GM18909 (cell line): ENCODE measurements at regions not wholly inside any gene's neighbourhood (a gene's known extent, or its start where the extent isn't known, plus 50 kb on each side); places are given as distances from the start of the nearest gene placed in this dataset.

ENCODE experiments used
- ATAC-seq: cut with Tn5 transposase; IDR thresholded peaks from one replicate; pipeline ENCODE4 v1.9.1; 2021; ENCODE audit warnings: mild to moderate bottlenecking; ENCODE audit not compliant: unreplicated experiment, poor library complexity

DNA sequence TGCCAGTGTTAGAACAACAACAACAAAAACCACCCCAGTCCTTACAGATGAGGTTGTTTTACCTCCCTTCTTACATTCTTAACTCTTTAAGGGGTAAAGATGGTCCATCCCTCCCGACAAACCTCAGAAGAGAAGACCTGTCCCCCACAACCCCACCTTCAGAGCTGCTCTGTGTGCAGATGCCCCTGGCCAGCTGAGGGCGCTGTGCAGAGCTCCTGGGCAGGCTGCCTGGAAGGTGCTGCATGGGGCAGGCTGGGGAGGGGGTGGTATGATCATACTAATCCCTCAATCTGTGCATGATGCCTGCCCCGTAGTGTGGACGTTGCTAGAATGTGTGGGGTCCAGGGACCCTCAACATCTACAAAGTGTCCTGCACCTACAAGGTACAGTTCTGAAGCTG lies 387.1 kb downstream of the INHBA start:
- no peak for ATAC-seq

GRCh38 chr7:41313171-41313570 lies 389.7 kb downstream of the INHBA start:
- no peak for ATAC-seq

- ATAC-seq, result no peak
These were observed 390.7 kb downstream of the INHBA start for GRCh38 chr7:41312235-41312634.

DNA sequence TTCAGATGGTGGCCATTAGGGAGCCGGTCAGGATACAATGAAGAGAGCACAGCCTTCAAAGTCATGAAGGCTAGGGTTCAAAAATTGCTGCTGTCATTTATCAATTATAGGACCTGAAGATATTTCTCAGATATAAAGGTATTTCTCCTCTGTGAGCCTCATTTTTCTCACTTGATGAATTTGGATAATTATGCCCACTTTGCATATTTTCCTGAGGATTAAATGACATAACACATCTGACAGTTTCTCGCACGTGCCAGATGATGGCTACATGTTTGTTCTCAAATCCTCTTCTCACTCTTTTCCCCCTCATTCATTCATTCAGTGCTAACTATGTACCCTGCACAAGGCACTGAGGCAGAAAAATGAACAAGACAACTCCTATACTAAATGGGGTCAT lies 391.6 kb downstream of the INHBA start:
- no peak for ATAC-seq

- ATAC-seq, result no peak
These were observed 396.4 kb downstream of the INHBA start for GRCh38 chr7:41306486-41306885.

DNA sequence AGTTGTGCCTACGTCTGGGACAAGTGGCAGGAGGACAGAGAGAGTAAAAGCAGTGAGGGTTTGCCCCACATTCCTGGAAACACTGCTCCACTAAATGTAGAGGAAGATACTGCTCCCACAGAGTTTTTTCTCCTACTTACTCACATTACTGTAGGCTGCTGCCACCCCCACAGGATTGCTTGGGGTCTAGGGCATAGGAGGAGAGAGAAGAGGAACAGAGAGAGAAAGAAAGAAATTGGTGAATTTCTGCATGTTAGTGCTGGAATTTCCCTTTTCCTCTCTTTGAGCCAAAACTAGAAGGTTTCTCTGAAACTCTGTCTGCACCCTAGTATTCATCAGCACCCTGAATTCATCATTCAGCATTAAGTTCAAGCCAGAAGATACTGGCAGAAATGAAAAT lies 397.9 kb downstream of the INHBA start:
- no peak for ATAC-seq

GRCh38 chr7:41303709-41304108 lies 399.2 kb downstream of the INHBA start:
- no peak for ATAC-seq

GRCh38 chr7:41298409-41298808 lies 404.5 kb downstream of the INHBA start:
- peak; percentile 61 for ATAC-seq

GRCh38 chr7:41297166-41297565 lies 405.7 kb downstream of the INHBA start:
- no peak for ATAC-seq

DNA sequence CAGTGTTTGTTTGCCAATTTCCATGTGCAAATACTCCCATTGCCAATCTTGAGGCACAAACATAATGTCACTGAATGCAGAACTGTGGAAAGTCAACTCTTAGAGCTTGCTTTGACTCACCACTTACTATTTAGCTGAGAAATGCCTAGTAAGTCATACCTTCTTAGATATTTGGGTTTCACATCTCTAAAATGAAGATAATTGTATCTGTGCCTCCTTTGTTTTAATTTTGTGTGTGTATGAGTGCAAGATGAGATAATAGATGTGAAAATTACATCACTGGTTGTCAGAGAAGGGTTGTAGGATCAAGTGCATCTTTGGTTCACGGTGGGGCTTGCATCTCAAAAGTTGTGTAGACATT lies 407.5 kb downstream of the INHBA start:
- no peak for ATAC-seq

DNA sequence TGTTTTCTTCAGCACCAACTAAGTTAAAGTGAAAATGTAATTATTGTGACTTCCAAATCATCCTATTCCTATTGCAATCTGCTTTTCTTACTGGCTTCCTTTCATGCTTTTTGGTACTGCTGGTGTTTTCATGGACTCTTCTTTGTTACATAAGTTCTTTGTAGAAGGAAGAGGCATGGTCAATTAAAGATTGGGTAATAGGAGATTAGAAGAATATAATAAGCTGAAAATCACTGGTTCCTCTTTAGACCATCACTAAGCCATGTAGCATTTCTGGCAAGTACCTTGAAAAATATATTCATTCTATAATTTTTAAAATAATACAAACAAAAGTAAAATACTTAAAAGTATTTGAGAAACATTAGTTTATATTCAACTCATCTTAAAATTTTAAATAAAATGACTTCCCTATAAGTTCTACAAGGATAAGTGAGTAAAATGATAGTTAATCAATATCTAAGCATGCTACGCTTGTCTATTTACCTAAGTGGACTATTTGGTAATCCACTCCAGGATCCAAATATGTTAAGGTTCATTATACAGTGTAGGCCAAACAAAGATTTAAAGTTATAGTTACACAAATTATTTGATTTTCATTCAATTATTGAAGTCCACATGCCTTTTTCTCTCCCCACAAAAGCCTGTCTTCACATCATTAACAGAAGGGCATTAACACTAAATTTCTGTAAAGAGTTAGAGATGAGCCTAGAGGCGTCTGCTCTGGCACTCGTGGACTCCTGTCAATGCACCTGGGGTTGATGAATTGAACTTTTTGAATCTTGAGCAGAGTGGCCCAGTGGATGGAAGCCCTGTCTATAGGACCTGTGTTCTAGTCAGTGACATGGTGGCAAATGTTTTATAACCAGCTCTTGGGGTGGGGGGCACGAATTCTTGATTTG lies 408.1 kb downstream of the INHBA start:
- ATAC-seq, result no peak

- no peak for ATAC-seq
These were observed 410.4 kb downstream of the INHBA start for GRCh38 chr7:41292487-41292886.

- ATAC-seq, result no peak
These were observed 415.1 kb downstream of the INHBA start for GRCh38 chr7:41287559-41288335.

DNA sequence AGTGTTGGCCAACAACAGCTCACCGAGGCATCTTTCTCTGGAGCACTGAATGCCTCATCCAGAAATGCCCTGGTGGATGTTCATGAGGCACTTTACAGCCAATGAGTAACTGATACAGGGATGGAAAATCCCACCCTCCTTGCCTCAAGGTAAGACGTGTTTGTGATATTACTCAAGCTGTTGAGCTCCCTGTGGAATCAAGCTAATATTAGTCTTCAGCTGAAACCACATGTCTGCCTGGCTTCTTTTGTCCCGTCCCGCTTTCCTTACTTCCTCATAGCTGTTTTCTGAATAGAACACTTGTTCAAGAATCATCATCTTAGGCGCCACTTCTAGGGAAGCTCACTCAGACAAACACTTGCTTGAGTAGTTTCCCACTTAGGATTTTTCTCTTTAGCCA lies 422.4 kb downstream of the INHBA start:
- no peak for ATAC-seq

GRCh38 chr7:41277561-41277960 lies 425.3 kb downstream of the INHBA start:
- no peak for ATAC-seq

DNA sequence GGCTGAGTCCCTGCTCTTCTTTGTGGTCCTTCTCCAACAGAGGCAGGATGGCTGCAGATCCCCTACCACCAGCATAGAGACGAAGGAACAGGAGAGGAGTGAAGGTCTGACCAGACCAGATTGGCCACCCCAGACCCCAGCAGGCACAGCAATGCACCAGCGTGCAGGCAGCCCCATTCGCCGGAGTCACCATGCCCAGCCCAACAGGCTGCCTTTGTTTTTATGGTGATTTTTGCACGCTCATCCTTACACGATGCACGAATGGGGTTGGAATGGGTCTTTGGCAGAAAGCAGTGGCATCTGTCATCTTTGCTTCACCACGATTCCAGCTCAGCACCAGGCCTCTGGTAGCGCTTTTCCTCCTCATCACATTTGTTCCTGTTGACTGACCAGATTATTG lies 427.6 kb downstream of the INHBA start:
- no peak for ATAC-seq

GRCh38 chr7:41274179-41274578 lies 428.7 kb downstream of the INHBA start:
- no peak for ATAC-seq

- ATAC-seq, result no peak
These were observed 430.2 kb downstream of the INHBA start for GRCh38 chr7:41272664-41273063.

DNA sequence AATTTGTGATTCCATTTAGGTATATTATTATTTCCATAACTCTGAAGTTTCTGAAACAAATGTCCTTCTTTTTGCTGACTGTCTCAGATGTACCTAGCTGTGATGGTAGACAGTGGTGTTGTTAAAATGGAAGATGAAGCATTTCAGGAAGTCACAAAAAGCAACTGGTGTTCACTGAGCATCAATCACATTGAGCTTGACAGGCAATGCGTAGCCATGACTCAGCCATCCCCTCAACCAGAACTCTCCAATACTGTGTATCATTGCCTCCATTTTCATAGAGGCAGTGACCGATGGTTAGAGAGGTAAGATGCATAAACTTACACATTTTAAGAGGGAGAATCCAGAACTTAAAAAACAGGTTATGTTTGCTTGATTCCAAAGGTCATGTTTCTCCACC lies 434.0 kb downstream of the INHBA start:
- ATAC-seq, result no peak

GRCh38 chr7:41261080-41261479 lies 441.8 kb downstream of the INHBA start:
- no peak for ATAC-seq

- no peak for ATAC-seq
These were observed 445.2 kb downstream of the INHBA start for GRCh38 chr7:41257660-41258059.
